ENCODE measurements at regions not wholly inside any gene's neighbourhood (a gene's known extent, or its start where the extent isn't known, plus 50 kb on each side); places are given as distances from the start of the nearest gene placed in this dataset.

DNA sequence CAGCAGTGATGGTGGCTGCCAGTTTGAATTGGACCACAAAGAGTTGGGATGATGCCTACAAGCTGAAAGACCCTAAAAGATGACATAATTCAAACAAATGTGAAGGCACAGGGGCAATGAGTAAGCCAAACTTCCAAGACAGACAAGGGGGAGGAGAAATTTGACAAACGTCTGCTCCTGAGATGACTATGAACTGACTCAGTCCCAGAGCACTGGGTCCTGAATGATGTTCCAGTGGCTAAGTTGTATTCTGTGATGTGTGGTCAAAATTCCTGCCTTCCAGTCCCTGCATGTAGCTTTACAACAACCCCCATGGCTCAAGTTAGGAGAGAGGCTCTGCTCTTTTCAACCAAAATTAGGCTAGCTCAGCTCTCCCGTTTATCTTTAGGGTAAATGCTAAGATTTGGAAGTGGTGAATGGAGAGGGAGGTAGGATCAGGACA lies 86.1 kb upstream of the SIRPA start:
- no peak for TF ChIP-seq CTCF (IDR thresholded peaks at IDR 0.05)
- TF ChIP-seq POLR2A (IDR thresholded peaks at IDR 0.05) = no peak

Measured in Peyer's patch (tissue), 4 donors.